ENCODE measurements at regions not wholly inside any gene's neighbourhood (a gene's known extent, or its start where the extent isn't known, plus 50 kb on each side); places are given as distances from the start of the nearest gene placed in this dataset.

DNA sequence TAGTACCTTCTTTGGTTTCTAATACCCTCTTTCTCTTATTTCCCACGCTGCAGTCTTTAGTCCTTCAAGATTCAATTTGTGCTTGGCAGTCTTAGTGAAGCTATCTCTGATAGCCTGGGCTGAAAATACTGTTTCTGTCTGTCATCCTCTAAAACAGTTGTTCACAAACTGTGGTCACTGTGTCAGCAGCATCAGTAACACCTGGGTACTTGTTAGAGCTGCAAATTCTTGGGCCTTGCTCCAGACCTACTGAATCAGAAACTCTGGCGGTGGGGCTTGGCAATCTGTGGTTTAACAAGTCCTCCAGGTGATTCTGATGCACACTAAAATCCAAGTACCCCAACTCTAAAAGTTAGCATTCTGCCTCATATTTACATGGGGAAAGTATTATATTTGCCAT is 217.5 kb upstream of the SEL1L start:
- TF ChIP-seq, protein P1, sequence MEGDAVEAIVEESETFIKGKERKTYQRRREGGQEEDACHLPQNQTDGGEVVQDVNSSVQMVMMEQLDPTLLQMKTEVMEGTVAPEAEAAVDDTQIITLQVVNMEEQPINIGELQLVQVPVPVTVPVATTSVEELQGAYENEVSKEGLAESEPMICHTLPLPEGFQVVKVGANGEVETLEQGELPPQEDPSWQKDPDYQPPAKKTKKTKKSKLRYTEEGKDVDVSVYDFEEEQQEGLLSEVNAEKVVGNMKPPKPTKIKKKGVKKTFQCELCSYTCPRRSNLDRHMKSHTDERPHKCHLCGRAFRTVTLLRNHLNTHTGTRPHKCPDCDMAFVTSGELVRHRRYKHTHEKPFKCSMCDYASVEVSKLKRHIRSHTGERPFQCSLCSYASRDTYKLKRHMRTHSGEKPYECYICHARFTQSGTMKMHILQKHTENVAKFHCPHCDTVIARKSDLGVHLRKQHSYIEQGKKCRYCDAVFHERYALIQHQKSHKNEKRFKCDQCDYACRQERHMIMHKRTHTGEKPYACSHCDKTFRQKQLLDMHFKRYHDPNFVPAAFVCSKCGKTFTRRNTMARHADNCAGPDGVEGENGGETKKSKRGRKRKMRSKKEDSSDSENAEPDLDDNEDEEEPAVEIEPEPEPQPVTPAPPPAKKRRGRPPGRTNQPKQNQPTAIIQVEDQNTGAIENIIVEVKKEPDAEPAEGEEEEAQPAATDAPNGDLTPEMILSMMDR (IDR thresholded peaks at IDR 0.05), result no peak
- no peak for TF ChIP-seq POLR2A (IDR thresholded peaks at IDR 0.05)
- no peak for TF ChIP-seq EP300 (IDR thresholded peaks at IDR 0.05; ENCODE audit: low read depth)
- no peak for TF ChIP-seq POLR2AphosphoS5 (IDR thresholded peaks at IDR 0.05)

Measured in transverse colon (tissue), 4 donors.